HCT116 (cell line): ENCODE measurements at regions not wholly inside any gene's neighbourhood (a gene's known extent, or its start where the extent isn't known, plus 50 kb on each side); places are given as distances from the start of the nearest gene placed in this dataset.

ENCODE experiments used
- ATAC-seq: fragments of 200-7000 bp; cut with Tn5 transposase; 2 replicates; pipeline ENCODE4 v1.9.1; 2020; ENCODE audit warnings: mild to moderate bottlenecking, moderate library complexity
- BruUV-seq: library from RNA; stranded (reverse); fragments of 400-500 nt; replicated peaks from 2 replicates; lab custom pipeline; 2021; lab: Mats Ljungman, UMichigan
- CTCF ChIA-PET: fragments of 300-600 bp; sonication (Branson Sonifier 250); formaldehyde crosslinking; loops from one replicate; lab custom pipeline; 2021; ENCODE audit warnings: antibody characterized with exemption; lab: Charles Lee
- POLR2A ChIA-PET: fragments of 300-600, 350-600 bp; sonication (Branson Sonifier 250); formaldehyde crosslinking; loops from one replicate; lab custom pipeline; 2021; ENCODE audit warnings: antibody characterized with exemption; lab: Charles Lee
- RAD21 ChIA-PET, 2 experiments: fragments of 300-600 bp; sonication (Branson Sonifier 250); formaldehyde crosslinking; loops; one replicate each; lab custom pipeline; 2023; ENCODE audit warnings: low total read pairs in 2 of 2; ENCODE audit not compliant: uncharacterized antibody in 2 of 2, unreplicated experiment in 2 of 2, low non-redundant PET in 1 of 2; lab: Charles Lee
- DNase-seq: peaks from one replicate; pipeline ENCODE4 v3.0.0-alpha.2; 2010; ENCODE audit warnings: low read depth, low spot score
- H2AFZ ChIP-seq: fragments of 200-600 bp; shearing (Covaris generic), sonication (generic); 2 replicates; pipeline ENCODE4 v1.6.1; 2017; ENCODE audit warnings: low read depth, mixed run types, mixed read lengths, antibody characterized with exemption, low read length; ENCODE audit not compliant: poor library complexity, severe bottlenecking
- H3K27ac ChIP-seq: 2 replicates; pipeline ENCODE4 v1.5.1; 2012; ENCODE audit warnings: low read depth, low read length
- H3K27me3 ChIP-seq: fragments of 200-600 bp; sonication (generic); 2 replicates; pipeline ENCODE4 v1.6.1; 2016; ENCODE audit warnings: mixed run types, low read length, mixed read lengths; ENCODE audit not compliant: insufficient read depth
- H3K36me3 ChIP-seq, 2 experiments: fragments of 200-500 bp in 1 of 2; fragments of 200-600 bp in 1 of 2; sonication (Bioruptor generic) in 1 of 2; sonication (generic) in 1 of 2; 2 replicates each; pipeline versions ENCODE4 v1.5.1 to v1.6.1; 2014 to 2016; ENCODE audit warnings: low read length in 2 of 2, inconsistent platforms in 1 of 2, mixed read lengths in 1 of 2, mixed run types in 1 of 2; ENCODE audit not compliant: insufficient read depth in 2 of 2, control insufficient read depth in 1 of 2
- H3K4me1 ChIP-seq, 2 experiments: fragments of 200-600 bp in 1 of 2; sonication (generic) in 1 of 2; 2 replicates each; pipeline versions ENCODE4 v1.5.1 to v1.6.1; 2012 to 2017; ENCODE audit warnings: low read length in 2 of 2, inconsistent platforms in 1 of 2, mild to moderate bottlenecking in 1 of 2, mixed read lengths in 1 of 2, mixed run types in 1 of 2, moderate library complexity in 1 of 2; ENCODE audit not compliant: insufficient read depth in 2 of 2, control insufficient read depth in 1 of 2
- H3K4me2 ChIP-seq: fragments of 200-600 bp; sonication (generic); 2 replicates; pipeline ENCODE4 v1.6.1; 2017; ENCODE audit warnings: mixed run types, low read length, mixed read lengths
- H3K4me3 ChIP-seq, 2 experiments: fragments of 200-600 bp in 1 of 2; sonication (generic) in 1 of 2; replicated peaks in 1 of 2; 2 replicates each; pipeline ENCODE4 v1.5.1; 2011 to 2016; ENCODE audit warnings: low read length in 2 of 2, control low read depth in 1 of 2, low read depth in 1 of 2, mild to moderate bottlenecking in 1 of 2, mixed read lengths in 1 of 2, mixed run types in 1 of 2
- H3K79me2 ChIP-seq: fragments of 200-600 bp; sonication (generic); 2 replicates; pipeline ENCODE4 v1.6.1; 2017; ENCODE audit warnings: mild to moderate bottlenecking, mixed run types, low read length, moderate library complexity, mixed read lengths; ENCODE audit not compliant: insufficient read depth
- H3K9ac ChIP-seq: fragments of 200-600 bp; sonication (generic); 2 replicates; pipeline ENCODE4 v1.6.1; 2016; ENCODE audit warnings: low read length, mixed read lengths
- H3K9me2 ChIP-seq: fragments of 200-600 bp; sonication (generic), shearing (Covaris generic); 2 replicates; pipeline ENCODE4 v1.6.1; 2017; ENCODE audit warnings: mixed run types, mild to moderate bottlenecking, moderate library complexity; ENCODE audit not compliant: insufficient read depth
- H3K9me3 ChIP-seq, 2 experiments: fragments of 200-500 bp in 1 of 2; fragments of 200-600 bp in 1 of 2; sonication (Bioruptor generic) in 1 of 2; sonication (generic) in 1 of 2; 2 replicates each; pipeline ENCODE4 v1.6.1; 2014 to 2017; ENCODE audit warnings: low read length in 2 of 2, mixed read lengths in 2 of 2, inconsistent platforms in 1 of 2, low read depth in 1 of 2, mild to moderate bottlenecking in 1 of 2, mixed run types in 1 of 2, moderate library complexity in 1 of 2; ENCODE audit not compliant: control insufficient read depth in 1 of 2, insufficient read depth in 1 of 2
- H4K20me1 ChIP-seq: fragments of 200-600 bp; sonication (generic), shearing (Covaris generic); 2 replicates; pipeline ENCODE4 v1.6.1; 2017; ENCODE audit warnings: mixed run types, mild to moderate bottlenecking, moderate library complexity; ENCODE audit not compliant: insufficient read depth
- CEBPB ChIP-seq: IDR thresholded peaks from 2 replicates; pipeline ENCODE4 v1.6.1; 2012; ENCODE audit warnings: low read depth
- EGR1 ChIP-seq: IDR thresholded peaks from 2 replicates; pipeline ENCODE4 v1.6.1; 2012; ENCODE audit warnings: low read depth
- EZH2 ChIP-seq: fragments of 200-600 bp; sonication (generic); IDR thresholded peaks from 2 replicates; pipeline ENCODE4 v1.6.1; 2017; ENCODE audit warnings: antibody characterized with exemption, mixed run types
- FOSL1 ChIP-seq: IDR thresholded peaks from 2 replicates; pipeline ENCODE4 v1.6.1; 2012; ENCODE audit warnings: low read depth
- JUND ChIP-seq: IDR thresholded peaks from 2 replicates; pipeline ENCODE4 v1.6.1; 2012
- SRF ChIP-seq: IDR thresholded peaks from 2 replicates; pipeline ENCODE4 v1.6.1; 2012; ENCODE audit warnings: low read depth
- intact Hi-C: fragments of 100-400 bp; cut with micrococcal nuclease; formaldehyde crosslinking; loops from 2 replicates; pipeline ENCODE4 v1.10.0; 2022
- TF ChIP-seq, protein P1 (sequence below): IDR thresholded peaks from 2 replicates; pipeline ENCODE4 v1.6.1; 2012; ENCODE audit warnings: low read depth
- TF ChIP-seq, protein P2 (sequence below): IDR thresholded peaks from 2 replicates; pipeline ENCODE4 v1.6.1; 2012

DNA sequence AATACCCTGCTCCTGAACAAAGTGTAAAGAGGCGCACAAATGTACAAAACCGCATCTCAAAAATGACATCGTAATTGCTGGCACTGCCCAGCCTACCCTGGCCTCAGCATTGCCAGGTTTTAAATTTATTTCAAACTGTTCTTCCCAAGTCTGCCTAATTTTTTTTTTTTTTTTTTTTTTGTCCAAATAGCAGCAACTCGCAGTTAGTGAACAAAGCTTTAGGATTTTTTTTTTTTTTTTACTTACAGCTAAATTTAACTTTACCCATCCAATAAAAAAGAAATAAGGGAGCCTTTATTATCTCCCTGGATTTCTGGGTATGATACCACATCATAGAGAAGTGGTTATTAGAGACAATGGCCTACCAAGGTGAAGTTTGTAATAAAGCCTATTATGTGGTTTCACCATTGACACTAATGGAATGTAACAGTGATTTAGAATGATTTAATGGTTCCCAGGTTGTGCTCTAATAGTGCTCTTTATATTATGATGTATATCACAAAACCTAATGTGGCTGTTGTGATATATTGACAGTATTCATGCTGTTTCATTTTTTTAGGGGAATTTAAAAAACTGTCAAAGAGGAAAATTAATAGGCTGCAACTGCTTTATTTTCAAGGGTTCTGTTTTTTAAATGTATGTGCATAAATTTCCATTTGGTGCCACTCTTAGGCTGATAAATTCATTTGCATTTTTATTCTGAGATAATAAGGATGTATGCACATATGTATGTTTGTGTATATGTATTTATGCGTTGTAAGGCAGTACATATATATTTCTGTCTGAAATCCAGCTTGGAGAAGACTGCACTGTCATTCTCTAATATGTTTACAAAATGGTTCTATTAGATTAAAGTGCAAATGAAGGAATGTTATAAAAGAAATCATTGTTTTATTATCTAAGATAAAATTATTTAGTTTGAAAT is 309.0 kb downstream of the TFEC start:
- H3K9ac ChIP-seq = no peak overlapping the region
- DNase-seq (no peak), ATAC-seq (no peak)
- H3K4me2 ChIP-seq = no peak overlapping the region
- no peaks in the 10 kb centered on the region for H4K20me1 ChIP-seq
- TF ChIP-seq EZH2 = no peak
- TF ChIP-seq JUND = no peak
- no peak for TF ChIP-seq CEBPB
- TF ChIP-seq FOSL1 = no peak
- TF ChIP-seq, protein P1, sequence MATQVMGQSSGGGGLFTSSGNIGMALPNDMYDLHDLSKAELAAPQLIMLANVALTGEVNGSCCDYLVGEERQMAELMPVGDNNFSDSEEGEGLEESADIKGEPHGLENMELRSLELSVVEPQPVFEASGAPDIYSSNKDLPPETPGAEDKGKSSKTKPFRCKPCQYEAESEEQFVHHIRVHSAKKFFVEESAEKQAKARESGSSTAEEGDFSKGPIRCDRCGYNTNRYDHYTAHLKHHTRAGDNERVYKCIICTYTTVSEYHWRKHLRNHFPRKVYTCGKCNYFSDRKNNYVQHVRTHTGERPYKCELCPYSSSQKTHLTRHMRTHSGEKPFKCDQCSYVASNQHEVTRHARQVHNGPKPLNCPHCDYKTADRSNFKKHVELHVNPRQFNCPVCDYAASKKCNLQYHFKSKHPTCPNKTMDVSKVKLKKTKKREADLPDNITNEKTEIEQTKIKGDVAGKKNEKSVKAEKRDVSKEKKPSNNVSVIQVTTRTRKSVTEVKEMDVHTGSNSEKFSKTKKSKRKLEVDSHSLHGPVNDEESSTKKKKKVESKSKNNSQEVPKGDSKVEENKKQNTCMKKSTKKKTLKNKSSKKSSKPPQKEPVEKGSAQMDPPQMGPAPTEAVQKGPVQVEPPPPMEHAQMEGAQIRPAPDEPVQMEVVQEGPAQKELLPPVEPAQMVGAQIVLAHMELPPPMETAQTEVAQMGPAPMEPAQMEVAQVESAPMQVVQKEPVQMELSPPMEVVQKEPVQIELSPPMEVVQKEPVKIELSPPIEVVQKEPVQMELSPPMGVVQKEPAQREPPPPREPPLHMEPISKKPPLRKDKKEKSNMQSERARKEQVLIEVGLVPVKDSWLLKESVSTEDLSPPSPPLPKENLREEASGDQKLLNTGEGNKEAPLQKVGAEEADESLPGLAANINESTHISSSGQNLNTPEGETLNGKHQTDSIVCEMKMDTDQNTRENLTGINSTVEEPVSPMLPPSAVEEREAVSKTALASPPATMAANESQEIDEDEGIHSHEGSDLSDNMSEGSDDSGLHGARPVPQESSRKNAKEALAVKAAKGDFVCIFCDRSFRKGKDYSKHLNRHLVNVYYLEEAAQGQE = no peak
- TF ChIP-seq EGR1 = no peak
- no peak for TF ChIP-seq SRF
- TF ChIP-seq, protein P2, sequence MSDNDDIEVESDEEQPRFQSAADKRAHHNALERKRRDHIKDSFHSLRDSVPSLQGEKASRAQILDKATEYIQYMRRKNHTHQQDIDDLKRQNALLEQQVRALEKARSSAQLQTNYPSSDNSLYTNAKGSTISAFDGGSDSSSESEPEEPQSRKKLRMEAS = no peak
- ChIA-PET POLR2A (no interaction called here), CTCF (interaction anchor here (0.7 kb wide), 1 partner anchor 117 kb away, joined by 3 read pairs; no protein-coding TSS in a partner anchor), RAD21 (no interaction called here)
- H3K9me2 ChIP-seq = no peaks in the 10 kb centered on the region
- BruUV-seq = no TSS peak
- H3K4me3 ChIP-seq = no peak overlapping the region
- H3K36me3 ChIP-seq = no peaks in the 10 kb centered on the region
- H3K27ac ChIP-seq = no peak overlapping the region
- no peaks in the 10 kb centered on the region for H3K79me2 ChIP-seq
- peak overlapping the region; percentile 7 for H2AFZ ChIP-seq
- intact Hi-C loops = no loop called here
- H3K4me1 ChIP-seq = no peaks in the 10 kb centered on the region
- no peaks in the 10 kb centered on the region for H3K27me3 ChIP-seq
- no peaks in the 10 kb centered on the region for H3K9me3 ChIP-seq
